ENCODE measurements at regions not wholly inside any gene's neighbourhood (a gene's known extent, or its start where the extent isn't known, plus 50 kb on each side); places are given as distances from the start of the nearest gene placed in this dataset.

DNA sequence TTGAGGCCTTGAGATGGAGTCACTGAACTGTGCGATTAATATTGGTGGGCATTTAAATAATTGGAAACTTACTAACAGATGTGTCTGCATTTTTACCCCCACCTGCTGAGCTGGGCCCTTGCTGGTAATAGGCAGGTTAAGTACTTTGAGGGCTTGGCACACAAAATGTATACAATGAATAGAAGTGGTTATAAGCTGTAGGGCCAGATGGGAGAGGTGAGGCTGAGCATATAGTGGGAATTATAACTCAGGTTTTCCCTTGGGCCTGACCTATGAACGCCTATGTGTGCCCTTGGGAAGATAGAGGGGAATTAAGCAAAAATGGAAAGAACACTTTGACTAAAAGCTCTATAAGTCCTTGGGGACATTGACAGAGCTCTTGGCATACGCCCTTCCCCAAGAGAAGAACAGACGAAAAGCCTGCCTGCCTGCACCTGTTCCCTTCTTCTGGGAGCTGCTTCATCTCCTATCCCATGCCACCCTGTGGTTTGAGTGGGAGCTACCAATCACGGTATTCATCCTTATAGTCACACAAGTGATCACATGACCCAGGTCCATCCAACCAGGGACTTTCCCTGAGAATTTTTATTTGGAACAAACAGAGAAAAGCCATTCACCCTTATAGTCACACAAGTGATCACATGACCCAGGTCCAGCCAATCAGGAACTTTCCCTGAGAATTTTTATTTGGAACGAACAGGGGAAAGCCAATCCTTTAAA is 260.7 kb upstream of the CSF3R start:
- DNase-seq (ENCODE audit: low read depth in 3 of 3), result no peak

DNA sequence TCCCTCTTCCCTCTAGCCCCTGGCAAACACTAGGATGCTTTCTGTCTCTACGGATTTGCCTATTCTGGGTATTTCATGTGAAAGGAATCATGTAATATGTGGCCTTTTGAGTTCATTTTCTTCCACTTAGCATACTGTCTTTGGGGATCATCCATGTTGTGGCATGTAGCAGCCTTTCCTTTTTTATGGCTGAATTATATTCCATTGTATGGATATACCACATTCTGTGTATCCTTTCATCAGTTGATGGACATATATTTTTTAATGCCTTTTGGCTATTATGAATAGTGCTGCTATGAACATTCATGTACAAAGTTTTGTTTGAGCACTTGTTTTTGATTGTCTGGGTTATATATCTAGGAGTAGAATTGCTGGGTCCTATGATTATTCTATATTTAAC is 258.4 kb upstream of the CSF3R start:
- DNase-seq (ENCODE audit: low read depth in 3 of 3), result no peak

DNA sequence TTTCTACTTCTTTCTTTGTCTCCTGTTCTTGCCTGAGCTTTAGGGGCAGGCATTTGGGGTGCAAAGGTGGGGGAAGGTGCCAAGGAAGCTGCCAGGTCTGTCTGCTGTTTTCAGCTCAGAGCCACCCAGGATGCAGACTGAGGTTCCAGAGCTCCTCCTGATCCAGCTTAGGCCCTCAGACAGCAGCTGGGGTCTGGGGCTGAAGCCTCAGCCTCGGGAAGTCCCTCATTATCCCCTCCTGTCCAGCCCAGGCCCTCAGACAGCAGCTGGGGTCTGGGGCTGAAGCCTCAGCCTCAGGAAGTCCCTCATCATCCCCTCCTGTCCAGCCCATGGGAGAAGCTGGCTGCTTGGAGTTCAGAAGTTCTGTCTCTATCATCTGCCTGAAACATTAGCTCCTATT is 257.7 kb upstream of the CSF3R start:
- no peak for DNase-seq (ENCODE audit: low read depth in 3 of 3)

DNA sequence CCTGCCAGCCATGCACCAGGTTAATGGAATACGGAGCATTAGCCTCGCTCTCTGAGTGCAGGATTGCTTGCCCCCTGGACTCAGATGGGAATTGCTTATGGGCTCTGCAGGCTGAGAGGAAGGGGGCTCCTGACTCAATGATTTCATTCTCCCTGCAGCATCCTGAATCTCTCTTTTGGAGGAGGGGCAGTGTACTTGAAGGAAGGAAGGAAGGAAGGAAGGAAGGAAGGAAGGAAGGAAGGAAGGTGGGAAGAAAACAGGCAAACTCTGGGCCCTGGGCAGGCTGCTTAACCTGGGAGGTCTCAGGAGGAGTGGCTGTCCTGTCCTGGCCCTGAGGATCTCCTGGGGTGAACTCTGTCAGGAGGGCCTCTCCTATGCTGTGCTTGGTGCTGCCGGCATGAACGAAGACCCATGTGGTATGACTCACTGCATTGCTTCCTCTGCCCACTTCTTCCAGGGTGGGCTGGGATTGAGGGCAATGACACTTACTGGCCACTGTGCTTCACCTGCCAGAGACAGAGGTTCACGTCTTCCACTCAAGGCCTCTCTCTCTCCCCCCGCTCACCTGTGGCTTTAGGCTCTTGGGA is 257.1 kb upstream of the CSF3R start:
- no peak for DNase-seq (ENCODE audit: low read depth in 3 of 3)

DNA sequence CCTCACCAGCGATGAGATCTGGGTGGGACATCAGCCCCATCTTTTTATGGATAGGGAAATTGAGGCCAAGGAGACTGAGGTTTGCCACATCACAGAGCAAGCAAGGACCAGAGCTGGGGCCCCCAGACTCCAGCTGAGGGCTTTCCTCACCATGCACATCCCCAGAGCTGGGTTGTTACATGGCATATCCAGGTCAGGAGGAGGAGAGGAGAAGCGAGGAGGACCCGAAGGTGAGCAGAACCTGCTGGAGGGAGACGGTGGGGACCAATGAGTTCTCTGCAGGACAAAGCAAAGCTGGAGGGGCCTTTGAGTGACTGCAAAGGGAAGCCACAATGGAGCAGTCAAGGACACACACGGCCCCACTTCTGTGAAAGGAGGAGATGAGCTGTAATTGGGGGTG is 255.5 kb upstream of the CSF3R start:
- no peak for DNase-seq (ENCODE audit: low read depth in 3 of 3)

- DNase-seq (ENCODE audit: low read depth in 3 of 3), result no peak
Measured at GRCh38 chr1:36737767-36738166, 255.1 kb upstream of the CSF3R start.

GRCh38 chr1:36737038-36737555 is 254.4 kb upstream of the CSF3R start:
- DNase-seq (ENCODE audit: low read depth in 3 of 3), result no peak

GRCh38 chr1:36735939-36736730 is 253.4 kb upstream of the CSF3R start:
- DNase-seq (ENCODE audit: low read depth in 3 of 3), result no peak

- DNase-seq (ENCODE audit: low read depth in 3 of 3), result no peak
Measured at GRCh38 chr1:36735436-36735835, 252.7 kb upstream of the CSF3R start.

DNA sequence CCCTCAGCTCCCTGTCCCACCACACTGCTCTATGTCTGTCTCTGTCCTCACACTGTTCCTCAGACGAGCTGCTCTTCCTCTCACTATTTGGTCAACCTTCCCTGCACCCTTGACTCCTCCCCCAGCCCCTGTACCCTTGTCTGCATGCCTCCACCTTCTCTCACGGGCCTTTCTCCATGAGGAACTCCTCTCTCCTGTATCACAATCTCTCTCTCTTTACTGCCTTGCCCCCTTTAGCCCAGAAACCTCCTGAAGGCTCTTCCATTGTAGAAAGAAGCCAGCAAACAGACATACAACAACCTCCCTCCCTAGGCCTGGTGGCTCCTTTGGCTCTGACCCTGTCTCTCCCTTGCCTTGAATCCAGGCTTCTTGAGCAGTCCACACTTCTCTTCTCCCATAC is 251.6 kb upstream of the CSF3R start:
- no peak for DNase-seq (ENCODE audit: low read depth in 3 of 3)

DNA sequence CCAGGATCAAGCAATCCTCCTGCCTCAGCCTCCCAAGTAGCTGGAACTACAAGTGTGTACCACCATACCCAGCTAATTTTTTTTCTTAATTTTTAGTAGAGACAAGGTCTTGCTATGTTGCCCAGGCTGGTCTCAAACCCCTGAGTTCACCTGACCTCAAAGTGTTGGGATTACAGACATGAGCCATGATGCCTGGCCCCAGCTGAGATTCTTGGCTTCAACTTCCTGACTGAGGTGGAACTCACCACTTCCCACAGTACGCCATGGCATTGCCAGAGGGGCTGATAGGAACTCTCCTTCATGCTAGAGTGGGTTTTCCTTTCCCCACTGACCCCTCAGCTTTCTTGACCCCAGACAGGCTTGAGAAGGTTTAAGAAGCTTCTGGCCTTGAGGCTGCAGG is 251.0 kb upstream of the CSF3R start:
- no peak for DNase-seq (ENCODE audit: low read depth in 3 of 3)

DNA sequence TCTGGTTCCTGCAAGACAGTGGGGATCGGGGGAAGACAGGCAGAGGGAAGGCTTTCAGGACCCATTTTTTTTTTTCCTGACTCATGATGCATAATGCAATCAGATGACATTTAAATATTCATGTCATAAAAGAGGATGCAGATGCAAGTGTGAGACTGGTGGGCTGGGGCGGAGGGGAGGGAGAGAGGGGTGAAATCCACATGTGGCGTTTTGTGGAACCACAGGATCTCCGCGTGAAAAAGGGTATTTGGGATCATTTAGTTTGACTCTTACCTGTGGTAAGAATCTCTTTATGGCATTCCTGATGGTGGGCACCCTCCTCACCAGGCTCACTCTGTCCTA is 249.3 kb upstream of the CSF3R start:
- no peak for DNase-seq (ENCODE audit: low read depth in 3 of 3)

GRCh38 chr1:36731226-36732014 is 248.7 kb upstream of the CSF3R start:
- no peak for DNase-seq (ENCODE audit: low read depth in 3 of 3)

- DNase-seq (ENCODE audit: low read depth in 3 of 3), result no peak
Measured at GRCh38 chr1:36730599-36730998, 247.9 kb upstream of the CSF3R start.

DNA sequence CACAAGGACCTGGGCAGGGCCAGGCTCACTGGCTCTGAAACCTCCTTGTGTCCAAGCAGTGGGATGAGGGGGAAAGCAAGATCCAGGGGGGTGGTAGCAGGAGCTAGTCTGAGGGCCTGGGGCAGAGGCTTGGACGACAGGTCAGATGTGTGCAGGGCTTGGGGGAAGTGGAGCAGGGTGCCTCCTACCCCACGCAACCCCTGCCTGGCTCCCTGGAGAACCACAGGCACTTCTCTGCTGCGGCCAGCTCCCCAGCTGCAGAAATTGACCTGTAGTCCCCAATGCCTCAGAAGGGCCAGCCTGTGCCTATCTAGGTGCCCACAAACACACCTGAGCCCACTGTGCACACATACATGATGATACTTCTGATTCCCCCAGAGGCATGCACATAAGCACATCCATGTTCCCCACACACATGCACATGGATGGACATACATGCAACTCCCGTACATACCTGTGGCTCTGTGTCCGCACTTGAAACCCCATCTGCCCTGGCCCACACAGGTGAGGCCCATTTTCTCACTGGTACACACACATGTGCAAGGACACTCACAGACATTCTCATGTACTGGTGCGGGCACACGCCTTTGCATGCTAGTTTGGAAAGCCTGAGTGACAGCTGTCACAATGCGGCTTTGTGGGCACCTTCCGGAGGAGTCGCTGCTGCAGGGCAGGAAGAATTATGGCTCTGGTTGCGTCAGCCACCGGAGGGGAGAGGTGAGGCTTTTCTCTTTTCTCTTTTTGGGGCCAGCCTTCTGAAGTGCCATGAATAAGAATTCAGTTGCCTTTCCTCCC is 247.2 kb upstream of the CSF3R start:
- DNase-seq (ENCODE audit: low read depth in 3 of 3), result no peak

DNA sequence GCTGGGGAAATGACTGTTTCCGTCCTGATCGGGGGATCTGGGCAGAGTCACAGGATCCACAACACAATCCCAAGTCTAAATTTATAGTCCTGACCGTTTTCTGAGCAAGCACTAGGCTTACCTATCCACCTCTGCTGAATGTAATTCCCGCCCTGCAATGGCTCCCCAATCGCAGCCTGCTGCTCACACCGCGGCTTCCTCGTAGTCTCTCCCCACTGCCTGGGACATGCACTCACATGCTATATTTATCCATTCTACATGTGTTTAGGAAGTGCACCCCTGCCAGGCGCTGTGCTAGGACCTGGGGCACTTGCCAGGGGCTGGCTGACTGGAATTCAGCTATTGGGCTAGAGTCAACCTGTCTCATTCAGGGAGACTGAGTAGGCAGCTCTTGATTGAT is 246.6 kb upstream of the CSF3R start:
- DNase-seq (ENCODE audit: low read depth in 3 of 3), result no peak

GRCh38 chr1:36728846-36729245 is 246.1 kb upstream of the CSF3R start:
- DNase-seq (ENCODE audit: low read depth in 3 of 3), result no peak

- no peak for DNase-seq (ENCODE audit: low read depth in 3 of 3)
Measured at GRCh38 chr1:36728051-36728450, 245.3 kb upstream of the CSF3R start.

- DNase-seq (ENCODE audit: low read depth in 3 of 3), result no peak
Measured at GRCh38 chr1:36725151-36725550, 242.4 kb upstream of the CSF3R start.

GRCh38 chr1:36723813-36724212 is 241.1 kb upstream of the CSF3R start:
- no peak for DNase-seq (ENCODE audit: low read depth in 3 of 3)

- DNase-seq (ENCODE audit: low read depth in 3 of 3), result no peak
Measured at GRCh38 chr1:36722871-36723270, 240.2 kb upstream of the CSF3R start.
